ENCODE measurements at regions not wholly inside any gene's neighbourhood (a gene's known extent, or its start where the extent isn't known, plus 50 kb on each side); places are given as distances from the start of the nearest gene placed in this dataset.

DNA sequence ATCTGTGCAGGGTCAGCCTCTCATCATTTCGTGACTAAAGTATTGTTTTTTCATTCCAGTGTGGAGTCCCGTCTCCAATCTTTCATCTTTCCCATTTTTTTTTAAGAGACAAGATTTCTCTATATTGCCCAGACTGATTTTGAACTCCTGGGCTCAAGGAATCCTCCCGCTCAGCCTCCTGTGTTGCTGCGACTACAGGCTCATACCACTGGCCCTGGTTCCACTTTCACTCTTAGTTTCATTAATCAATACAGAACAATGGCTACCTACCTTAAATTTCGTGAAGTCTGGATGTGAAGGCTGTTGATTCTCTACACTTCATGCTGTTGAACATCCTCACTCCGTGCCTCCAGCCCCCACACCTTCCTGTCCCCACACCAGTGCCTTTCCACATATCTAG is 97.7 kb upstream of the GREM2 start:
- H3K27ac ChIP-seq (ENCODE audit: low read length), result no peak overlapping the region
- ATAC-seq, result no peak
- H3K36me3 Mint-ChIP-seq, result no peaks in the 10 kb centered on the region
- TF ChIP-seq, protein P1, sequence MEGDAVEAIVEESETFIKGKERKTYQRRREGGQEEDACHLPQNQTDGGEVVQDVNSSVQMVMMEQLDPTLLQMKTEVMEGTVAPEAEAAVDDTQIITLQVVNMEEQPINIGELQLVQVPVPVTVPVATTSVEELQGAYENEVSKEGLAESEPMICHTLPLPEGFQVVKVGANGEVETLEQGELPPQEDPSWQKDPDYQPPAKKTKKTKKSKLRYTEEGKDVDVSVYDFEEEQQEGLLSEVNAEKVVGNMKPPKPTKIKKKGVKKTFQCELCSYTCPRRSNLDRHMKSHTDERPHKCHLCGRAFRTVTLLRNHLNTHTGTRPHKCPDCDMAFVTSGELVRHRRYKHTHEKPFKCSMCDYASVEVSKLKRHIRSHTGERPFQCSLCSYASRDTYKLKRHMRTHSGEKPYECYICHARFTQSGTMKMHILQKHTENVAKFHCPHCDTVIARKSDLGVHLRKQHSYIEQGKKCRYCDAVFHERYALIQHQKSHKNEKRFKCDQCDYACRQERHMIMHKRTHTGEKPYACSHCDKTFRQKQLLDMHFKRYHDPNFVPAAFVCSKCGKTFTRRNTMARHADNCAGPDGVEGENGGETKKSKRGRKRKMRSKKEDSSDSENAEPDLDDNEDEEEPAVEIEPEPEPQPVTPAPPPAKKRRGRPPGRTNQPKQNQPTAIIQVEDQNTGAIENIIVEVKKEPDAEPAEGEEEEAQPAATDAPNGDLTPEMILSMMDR (IDR thresholded peaks at IDR 0.05), result no peak
- no peak overlapping the region for H3K4me3 Mint-ChIP-seq
- 83% methylated on average over 6 of the region's 6 CpGs for WGBS (ENCODE audit: insufficient coverage)
- no peak overlapping the region for H3K27ac Mint-ChIP-seq
- peaks cover 2% of the 10 kb centered on the region for H3K27me3 ChIP-seq (ENCODE audit: control insufficient read depth, insufficient read depth, low read length)
- H3K4me1 Mint-ChIP-seq, result no peaks in the 10 kb centered on the region
- H3K36me3 ChIP-seq (ENCODE audit: control insufficient read depth, insufficient read depth, low read length), result no peaks in the 10 kb centered on the region
- H3K4me1 ChIP-seq (ENCODE audit: control insufficient read depth, insufficient read depth, low read length), result no peaks in the 10 kb centered on the region
- no peak overlapping the region for H3K4me3 ChIP-seq (ENCODE audit: low read length)
- peaks cover 10 to 36% of the 10 kb centered on the region in 2 donors for H3K27me3 Mint-ChIP-seq (ENCODE audit: low read depth in 2 of 2)
- DNase-seq, result no peak
- no peaks in the 10 kb centered on the region for H3K9me3 Mint-ChIP-seq
- intact Hi-C loops (cut with micrococcal nuclease), result no loop called here
- H3K9me3 ChIP-seq (ENCODE audit: control insufficient read depth, insufficient read depth, low read length), result no peaks in the 10 kb centered on the region

DNA sequence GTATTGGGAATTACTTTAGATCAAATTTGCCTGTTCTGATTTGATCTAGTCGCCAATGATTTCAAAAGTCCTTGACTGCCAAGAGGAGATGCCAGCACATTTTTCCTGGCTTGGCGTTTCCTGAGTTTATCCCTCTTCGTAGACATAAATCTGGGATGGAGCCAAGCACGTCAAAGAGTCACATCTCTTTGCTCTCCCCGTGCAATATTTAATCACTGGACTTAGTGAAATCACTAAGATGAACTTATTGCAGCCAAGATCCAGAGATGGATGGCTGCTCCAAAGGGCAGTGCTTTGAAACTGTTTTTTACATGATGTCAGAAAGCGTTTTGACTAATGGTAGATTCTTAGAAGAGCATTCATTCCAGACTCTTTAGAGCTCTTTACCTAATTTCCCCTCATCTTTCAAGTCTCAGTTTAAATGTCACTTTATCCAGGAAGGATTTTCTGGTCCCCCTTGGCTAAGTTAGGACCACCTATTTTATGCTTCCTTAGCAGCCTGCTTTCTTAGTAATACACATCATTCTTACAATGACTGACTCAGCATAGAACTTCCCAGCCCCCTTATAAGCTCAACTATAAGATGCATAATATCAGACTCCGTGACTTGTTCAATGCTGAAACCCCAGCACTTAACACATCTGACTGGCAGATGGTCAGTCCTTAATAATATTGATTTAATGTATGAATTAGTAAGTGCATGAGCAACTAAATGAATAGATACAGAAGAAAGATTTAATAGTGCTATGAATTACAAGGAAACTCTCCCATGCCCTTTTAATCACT is 94.4 kb upstream of the GREM2 start:
- Histone ChIP-seq H3K9me3 (ENCODE audit: control insufficient read depth, insufficient read depth, low read length) (no peaks in the 10 kb centered on the region), H3K36me3 (ENCODE audit: control insufficient read depth, insufficient read depth, low read length) (no peaks in the 10 kb centered on the region), H3K4me1 (ENCODE audit: control insufficient read depth, insufficient read depth, low read length) (no peaks in the 10 kb centered on the region), H3K27ac (ENCODE audit: low read length) (no peak overlapping the region), H3K27me3 (ENCODE audit: control insufficient read depth, insufficient read depth, low read length) (peaks cover 2% of the 10 kb centered on the region), H3K4me3 (ENCODE audit: low read length) (no peak overlapping the region)
- TF ChIP-seq, protein P1 (IDR thresholded peaks at IDR 0.05), result no peak
- intact Hi-C loops (cut with micrococcal nuclease), result no loop called here
- Mint-ChIP-seq H3K4me3 (no peak overlapping the region), H3K4me1 (no peaks in the 10 kb centered on the region), H3K9me3 (no peaks in the 10 kb centered on the region), H3K27ac (no peak overlapping the region), H3K36me3 (no peaks in the 10 kb centered on the region), H3K27me3 (ENCODE audit: low read depth in 2 of 2) (peaks cover 10 to 42% of the 10 kb centered on the region in 2 donors)
- ATAC-seq, result no peak
- 72% methylated on average over 7 of the region's 7 CpGs for WGBS (ENCODE audit: insufficient coverage)
- DNase-seq, result no peak

DNA sequence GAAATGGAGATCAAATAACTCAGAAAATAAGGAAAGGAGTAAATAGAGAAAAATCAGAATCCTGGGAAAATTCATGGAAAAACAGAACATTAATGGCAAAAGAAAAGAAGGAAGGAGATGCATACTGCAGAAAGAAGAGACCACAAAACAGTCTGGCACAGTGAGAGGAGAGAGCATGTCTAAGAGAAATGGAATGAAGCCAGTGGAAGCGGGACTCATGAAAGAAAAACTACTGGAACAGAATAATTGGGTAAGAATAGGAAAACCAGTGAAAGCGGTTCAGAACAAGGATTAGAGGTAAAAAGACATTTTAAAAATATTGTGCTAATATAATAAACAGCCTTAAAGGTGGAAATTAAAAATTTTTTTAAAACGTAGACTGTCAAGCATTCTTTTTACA is 93.6 kb upstream of the GREM2 start:
- intact Hi-C loops (cut with micrococcal nuclease), result no loop called here

More for the DNA sequence above, 93.6 kb upstream of the GREM2 start:
- H3K4me3 Mint-ChIP-seq, result no peak overlapping the region
- DNase-seq (no peak), ATAC-seq (no peak)
- WGBS (ENCODE audit: insufficient coverage), result 93% methylated on average over 1 of the region's 3 CpGs
- H3K36me3 ChIP-seq (ENCODE audit: control insufficient read depth, insufficient read depth, low read length), result no peaks in the 10 kb centered on the region
- H3K9me3 Mint-ChIP-seq, result no peaks in the 10 kb centered on the region
- H3K27ac ChIP-seq (ENCODE audit: low read length), result no peak overlapping the region
- H3K27me3 Mint-ChIP-seq (ENCODE audit: low read depth in 2 of 2), result peaks cover 10 to 34% of the 10 kb centered on the region in 2 donors
- TF ChIP-seq, protein P1 (IDR thresholded peaks at IDR 0.05), result no peak
- H3K27me3 ChIP-seq (ENCODE audit: control insufficient read depth, insufficient read depth, low read length), result peaks cover 2% of the 10 kb centered on the region
- H3K4me3 ChIP-seq (ENCODE audit: low read length), result no peak overlapping the region
- no peaks in the 10 kb centered on the region for H3K4me1 Mint-ChIP-seq
- no peak overlapping the region for H3K27ac Mint-ChIP-seq
- H3K9me3 ChIP-seq (ENCODE audit: control insufficient read depth, insufficient read depth, low read length), result no peaks in the 10 kb centered on the region
- H3K36me3 Mint-ChIP-seq, result no peaks in the 10 kb centered on the region
- no peaks in the 10 kb centered on the region for H3K4me1 ChIP-seq (ENCODE audit: control insufficient read depth, insufficient read depth, low read length)

All from natural killer cell (primary cell).